GM23248 (cell line): ENCODE measurements at regions not wholly inside any gene's neighbourhood (a gene's known extent, or its start where the extent isn't known, plus 50 kb on each side); places are given as distances from the start of the nearest gene placed in this dataset.

Experiments used
- EZH2 ChIP-seq: fragments of 200-600 bp; sonication (generic); IDR thresholded peaks from 2 replicates; pipeline ENCODE4 v1.6.1; 2018; ENCODE audit warnings: antibody characterized with exemption, mild to moderate bottlenecking; ENCODE audit not compliant: insufficient read depth, poor library complexity, severe bottlenecking
- EZH2phosphoT487 ChIP-seq: fragments of 200-600 bp; sonication (generic); IDR thresholded peaks from 2 replicates; pipeline ENCODE4 v1.6.1; 2018; ENCODE audit warnings: antibody characterized with exemption, moderate library complexity, mild to moderate bottlenecking, low read depth; ENCODE audit not compliant: insufficient read depth

- TF ChIP-seq EZH2phosphoT487 (no peak), EZH2 (no peak)
Observed at GRCh38 chr3:14311729-14312128, 90.7 kb upstream of the SLC6A6 start.
